Posterior cingulate gyrus (tissue), 11 donors: ENCODE measurements at regions not wholly inside any gene's neighbourhood (a gene's known extent, or its start where the extent isn't known, plus 50 kb on each side); places are given as distances from the start of the nearest gene placed in this dataset.
A peak's percentile ranks its signal among the peaks of the same experiment; 100 is the strongest.

ENCODE experiments used
- DNase-seq, 10 donors: peaks; one replicate each; pipeline versions ENCODE4 v3.0.0 to v3.0.0-alpha.2; 2020 to 2021; ENCODE audit warnings: mixed read lengths in 3 of 10
- intact Hi-C: fragments of 100-400 bp; cut with DNase I; formaldehyde crosslinking; loops from one replicate; pipeline ENCODE4 v1.15.1; 2023

GRCh38 chr2:223221139-223221835 is 169.3 kb downstream of the KCNE4 start:
- no peak for DNase-seq
- intact Hi-C loops, result no loop called here

- no peak for DNase-seq
- intact Hi-C loops, result no loop called here
Observed at GRCh38 chr2:223222397-223222796, 170.4 kb downstream of the KCNE4 start.

GRCh38 chr2:223223156-223223555 is 171.2 kb downstream of the KCNE4 start:
- intact Hi-C loops, result no loop called here
- DNase-seq, result no peak

- DNase-seq, result no peak
- intact Hi-C loops, result no loop called here
Observed at GRCh38 chr2:223225266-223225665, 173.3 kb downstream of the KCNE4 start.

GRCh38 chr2:223226264-223226663 is 174.3 kb downstream of the KCNE4 start:
- intact Hi-C loops, result no loop called here
- no peak for DNase-seq

- no peak for DNase-seq
- intact Hi-C loops, result no loop called here
Observed at GRCh38 chr2:223227338-223227737, 175.3 kb downstream of the KCNE4 start.

GRCh38 chr2:223228871-223229270 is 176.9 kb downstream of the KCNE4 start:
- intact Hi-C loops, result no loop called here
- DNase-seq, result no peak

- intact Hi-C loops, result no loop called here
- DNase-seq, result no peak
Observed at GRCh38 chr2:223230352-223230751, 178.4 kb downstream of the KCNE4 start.

- no peak for DNase-seq
- intact Hi-C loops, result no loop called here
Observed at GRCh38 chr2:223232285-223232684, 180.3 kb downstream of the KCNE4 start.

GRCh38 chr2:223232896-223233295 is 180.9 kb downstream of the KCNE4 start:
- intact Hi-C loops, result no loop called here
- DNase-seq, result no peak

- DNase-seq, result no peak
- intact Hi-C loops, result no loop called here
Observed at GRCh38 chr2:223235986-223236385, 184.0 kb downstream of the KCNE4 start.

GRCh38 chr2:223238301-223238700 is 186.3 kb downstream of the KCNE4 start:
- intact Hi-C loops, result no loop called here
- no peak for DNase-seq

GRCh38 chr2:223243233-223243632 is 191.2 kb downstream of the KCNE4 start:
- no peak for DNase-seq
- intact Hi-C loops, result no loop called here

- no peak for DNase-seq
- intact Hi-C loops, result no loop called here
Observed at GRCh38 chr2:223247136-223247535, 195.1 kb downstream of the KCNE4 start.

GRCh38 chr2:223251656-223252229 is 199.8 kb downstream of the KCNE4 start:
- intact Hi-C loops, result no loop called here
- DNase-seq, result peak in 2 of 10 donors; percentile 4 to 31

- DNase-seq, result no peak
- intact Hi-C loops, result no loop called here
Observed at GRCh38 chr2:223260681-223261080, 208.7 kb downstream of the KCNE4 start.

GRCh38 chr2:223262946-223263345 is 211.0 kb downstream of the KCNE4 start:
- no peak for DNase-seq
- intact Hi-C loops, result no loop called here

GRCh38 chr2:223264541-223265193 is 212.7 kb downstream of the KCNE4 start:
- intact Hi-C loops, result no loop called here
- DNase-seq, result no peak

GRCh38 chr2:223267160-223267951 is 215.4 kb downstream of the KCNE4 start:
- no peak for DNase-seq
- intact Hi-C loops, result no loop called here

- DNase-seq, result no peak
- intact Hi-C loops, result no loop called here
Observed at GRCh38 chr2:223269386-223269785, 217.4 kb downstream of the KCNE4 start.

GRCh38 chr2:223270548-223270947 is 218.6 kb downstream of the KCNE4 start:
- no peak for DNase-seq
- intact Hi-C loops, result no loop called here
